Activated CD4-positive, alpha-beta T cell treated with anti-CD3 and anti-CD28 coated beads, Interleukin-2, Interleukin-6, amounts not matched to agents 100 ng/mL and 50 ng/mL, durations not matched to agents 16 hours and 8 hours (primary cell): ENCODE measurements at regions not wholly inside any gene's neighbourhood (a gene's known extent, or its start where the extent isn't known, plus 50 kb on each side); places are given as distances from the start of the nearest gene placed in this dataset.
"Not testable (repeated sequence)": the region's sequence is repeated elsewhere in the genome, so short reads cannot be mapped to it uniquely, and the experiment has no call there.

Source experiments
- DNase-seq: peaks from one replicate; pipeline ENCODE4 v3.0.0-alpha.2; 2020

DNA sequence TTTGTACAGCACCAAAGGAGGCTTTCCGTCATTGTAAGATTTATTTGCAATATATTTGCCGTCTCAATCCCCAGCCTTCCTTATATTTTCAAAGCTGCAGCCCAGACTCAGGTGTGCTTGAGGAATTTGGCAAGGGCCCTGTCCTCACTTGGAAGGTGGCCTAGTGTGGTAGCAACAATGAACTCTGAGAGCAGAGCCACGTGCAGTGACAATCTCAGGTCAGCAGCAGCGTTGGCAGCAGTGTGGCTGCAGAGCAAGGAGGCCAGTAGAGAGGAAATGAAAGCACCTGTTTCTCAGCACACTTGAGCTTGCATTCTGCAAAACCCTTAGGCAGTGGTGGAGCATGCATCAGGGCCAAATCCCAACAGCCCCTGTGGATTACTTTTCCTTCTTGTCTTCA is 613.5 kb downstream of the RBFOX1 start:
- no peak for DNase-seq

DNA sequence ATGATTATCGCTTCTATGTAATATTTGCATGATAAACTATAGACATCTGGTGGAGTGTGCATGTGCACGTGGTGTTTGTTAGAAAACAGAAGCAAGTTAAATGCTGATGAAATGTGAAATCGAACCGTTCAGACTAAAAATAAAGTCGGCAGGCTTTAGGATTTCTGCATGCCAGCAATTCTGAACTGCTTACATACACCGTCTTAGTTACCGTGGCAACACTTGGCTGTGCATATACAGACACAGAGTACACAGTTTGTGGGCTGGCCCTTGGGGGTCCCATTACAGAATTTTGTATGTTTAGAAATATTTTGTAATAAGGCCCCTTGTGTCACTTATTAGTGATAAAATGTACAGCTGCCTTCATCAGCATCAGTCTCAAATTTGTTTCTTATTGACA is 605.5 kb downstream of the RBFOX1 start:
- no peak for DNase-seq

DNA sequence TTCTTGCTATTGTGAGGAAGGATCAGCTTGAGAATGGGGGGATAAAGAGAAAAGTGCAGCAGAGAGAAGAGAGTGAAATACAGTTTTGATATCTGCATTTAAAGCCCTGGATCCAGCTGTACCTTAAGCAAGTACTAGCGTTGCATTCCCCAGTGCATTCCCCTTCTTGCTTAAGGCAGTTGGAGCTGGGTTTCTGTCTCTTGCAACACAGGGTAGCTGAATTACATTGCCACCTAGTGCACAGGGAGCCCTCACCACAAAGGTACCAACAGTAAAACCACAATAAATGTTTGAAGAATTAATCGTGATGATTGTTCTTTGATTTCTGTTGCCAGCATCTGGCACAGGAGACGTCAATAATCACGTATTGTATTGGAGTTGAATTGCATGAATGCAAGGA is 588.7 kb downstream of the RBFOX1 start:
- DNase-seq: no peak

DNA sequence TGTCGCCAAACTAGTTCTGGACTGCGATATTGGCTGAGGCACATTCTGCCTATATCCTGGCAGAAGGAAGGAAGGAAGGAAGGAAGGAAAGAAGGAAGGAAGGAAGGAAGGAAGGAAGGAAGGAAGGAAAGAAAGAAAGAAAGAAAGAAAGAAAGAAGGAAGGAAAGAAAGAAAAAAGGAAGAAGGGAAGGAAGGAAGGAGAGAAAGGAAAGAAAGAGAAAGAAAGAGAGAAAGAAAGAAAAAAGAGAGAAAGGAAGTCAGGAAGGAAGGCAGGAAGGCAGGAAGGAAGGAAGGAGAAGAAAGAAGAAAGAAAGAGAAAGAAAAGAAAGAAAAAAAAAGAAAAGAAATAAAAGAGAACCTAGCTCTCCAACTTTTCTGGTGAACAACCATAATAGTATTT is 587.1 kb downstream of the RBFOX1 start:
- DNase-seq: no peak

DNA sequence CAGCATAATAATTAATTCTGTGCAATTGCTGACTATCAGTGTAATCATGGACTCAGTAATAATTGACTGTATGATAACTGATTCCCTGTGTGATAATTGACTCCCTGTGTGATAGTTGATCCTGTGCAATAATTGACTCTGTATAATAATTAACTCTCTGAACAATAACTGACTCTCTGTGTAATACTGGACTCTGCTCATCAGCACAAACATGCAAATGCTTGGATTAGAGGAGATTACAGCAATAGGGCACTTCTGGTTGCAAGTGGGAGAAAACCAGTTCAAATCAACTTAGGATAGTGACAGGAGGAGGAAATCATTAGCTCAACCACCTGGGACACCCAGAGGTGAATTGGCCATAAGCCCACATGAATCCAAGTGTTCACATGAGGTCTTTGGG is 582.1 kb downstream of the RBFOX1 start:
- no peak for DNase-seq

DNA sequence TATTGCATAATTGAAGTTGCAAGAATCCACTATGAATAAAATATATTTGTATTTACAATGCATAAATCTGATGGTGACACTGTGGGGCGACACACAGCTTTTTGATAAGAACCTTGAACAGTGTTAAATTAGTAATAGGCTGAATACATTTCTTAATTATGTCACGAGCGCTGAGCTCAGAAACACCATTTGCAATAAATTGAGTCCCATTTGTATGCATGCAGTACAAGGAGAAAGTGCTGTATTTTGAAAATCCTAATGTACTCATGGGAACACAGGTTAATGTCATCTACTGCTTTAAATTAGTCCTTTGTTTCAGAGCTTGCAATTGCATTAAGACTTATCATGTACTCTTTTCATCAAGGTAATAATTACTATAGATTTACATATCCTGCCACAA is 579.5 kb downstream of the RBFOX1 start:
- DNase-seq: no peak

DNA sequence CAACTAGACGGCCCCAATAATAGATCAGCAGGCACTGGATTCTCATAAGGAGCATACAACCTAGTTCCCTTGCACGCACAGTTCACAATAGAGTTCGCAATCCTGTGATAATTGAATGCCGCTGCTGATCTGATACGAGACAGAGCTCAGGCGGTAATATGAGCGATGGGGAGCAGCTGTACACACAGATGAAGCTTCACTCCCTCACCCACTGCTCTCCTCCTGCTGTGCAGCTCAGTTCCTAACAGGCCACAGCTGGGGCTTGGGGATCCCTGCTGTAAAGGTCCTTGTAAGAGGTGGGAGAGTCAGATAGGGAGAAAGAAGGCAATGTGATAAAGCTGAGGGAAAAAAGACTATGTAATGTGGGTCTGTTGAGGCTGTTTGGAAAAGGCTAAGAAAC is 577.5 kb downstream of the RBFOX1 start:
- no peak for DNase-seq

DNA sequence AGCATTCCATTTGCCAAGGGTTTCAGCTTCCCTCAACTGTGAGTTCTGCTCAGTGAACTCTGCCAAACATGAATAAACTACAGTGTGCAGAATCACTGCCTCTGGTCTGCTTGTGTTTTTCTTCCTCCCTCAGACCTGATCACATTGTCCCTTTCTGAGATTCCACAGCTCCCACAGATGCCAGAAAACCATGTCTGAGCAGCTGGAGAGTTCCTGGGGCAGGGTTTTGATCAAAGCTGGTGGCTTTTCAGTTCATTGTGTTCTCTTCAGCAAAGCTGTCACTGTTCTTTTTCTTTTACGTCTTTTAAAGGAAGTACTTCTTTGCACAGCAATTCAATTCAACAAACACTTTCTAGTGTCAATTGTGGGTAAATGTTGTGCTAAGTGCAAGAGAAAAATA is 555.8 kb downstream of the RBFOX1 start:
- DNase-seq: no peak

DNA sequence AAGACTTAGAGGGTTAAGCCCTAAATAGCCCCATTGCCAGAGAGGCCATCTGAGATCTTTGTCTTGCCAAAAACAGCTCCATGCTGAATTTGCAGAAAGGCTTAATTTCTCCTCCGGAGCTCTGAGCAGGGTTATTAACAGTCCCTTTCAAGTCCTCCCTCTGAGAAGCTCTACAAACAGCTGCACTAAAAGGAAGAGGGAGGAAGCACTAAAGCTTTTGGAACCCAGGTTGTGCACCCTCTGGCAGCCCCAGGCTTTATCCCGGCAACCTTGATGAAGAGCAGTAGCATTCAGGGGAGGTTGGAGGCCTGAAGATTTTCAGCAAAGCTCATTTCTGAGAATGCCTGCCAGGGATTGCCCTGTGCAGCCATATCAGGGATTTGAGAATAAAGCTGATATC is 554.7 kb downstream of the RBFOX1 start:
- DNase-seq: no peak

DNA sequence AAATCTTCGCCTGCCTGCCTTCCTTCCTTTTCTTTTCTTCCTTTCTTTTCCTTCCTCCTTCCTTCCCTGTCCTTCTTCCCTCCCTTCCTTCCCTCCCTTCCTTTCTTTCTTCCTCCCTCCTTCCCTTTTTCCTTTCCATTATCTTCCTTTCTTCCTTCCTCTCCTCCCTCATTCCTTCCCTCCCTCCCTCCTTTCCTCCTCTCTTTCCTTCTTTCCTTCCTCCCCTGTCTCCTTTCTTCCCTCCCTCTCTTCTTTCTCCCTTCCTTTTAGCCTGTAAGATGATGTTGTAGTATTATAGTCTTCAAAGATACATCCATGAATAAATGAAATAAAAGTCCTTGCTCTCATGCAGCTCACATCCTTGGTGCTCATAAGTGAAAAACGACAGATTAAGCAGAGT is 539.3 kb downstream of the RBFOX1 start:
- DNase-seq: no peak

DNA sequence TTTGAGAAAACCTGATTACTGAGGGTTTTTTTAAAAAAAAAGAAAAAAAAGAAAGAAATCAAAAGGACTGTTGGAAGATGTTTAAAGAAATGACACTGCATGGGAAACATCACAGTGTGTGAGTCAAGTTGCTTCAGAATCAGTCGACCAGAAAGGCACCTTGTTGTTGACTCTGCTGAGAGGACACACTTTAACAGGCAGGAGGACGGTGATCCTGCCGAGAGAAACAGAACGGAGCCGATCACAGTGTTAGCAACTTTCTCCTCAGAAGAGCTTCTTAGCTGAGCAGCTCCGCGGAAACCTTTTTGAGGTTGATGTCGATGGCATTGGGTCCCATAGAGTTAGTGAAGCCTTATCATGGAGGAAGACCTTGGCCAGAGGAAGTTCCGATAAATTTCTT is 538.7 kb downstream of the RBFOX1 start:
- DNase-seq: no peak

DNA sequence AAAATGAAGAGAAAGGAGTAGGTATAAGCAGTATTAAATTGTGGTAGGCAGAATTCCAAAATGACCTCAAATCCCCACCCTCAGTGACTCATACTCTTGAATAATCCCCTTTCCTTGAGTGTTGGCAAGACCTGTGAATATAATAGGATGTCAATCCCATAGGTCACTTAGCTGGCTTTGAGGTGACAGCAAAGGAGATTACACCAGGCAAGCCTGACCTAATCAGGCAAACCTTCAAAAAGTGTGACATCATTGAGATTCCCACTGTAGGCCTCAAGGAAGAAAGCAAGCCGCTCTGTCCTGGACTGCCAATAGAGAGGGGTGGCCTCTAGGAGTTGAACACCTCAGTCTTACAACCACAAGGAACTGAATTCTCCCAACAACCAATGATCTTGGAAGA is 535.2 kb downstream of the RBFOX1 start:
- no peak for DNase-seq

DNA sequence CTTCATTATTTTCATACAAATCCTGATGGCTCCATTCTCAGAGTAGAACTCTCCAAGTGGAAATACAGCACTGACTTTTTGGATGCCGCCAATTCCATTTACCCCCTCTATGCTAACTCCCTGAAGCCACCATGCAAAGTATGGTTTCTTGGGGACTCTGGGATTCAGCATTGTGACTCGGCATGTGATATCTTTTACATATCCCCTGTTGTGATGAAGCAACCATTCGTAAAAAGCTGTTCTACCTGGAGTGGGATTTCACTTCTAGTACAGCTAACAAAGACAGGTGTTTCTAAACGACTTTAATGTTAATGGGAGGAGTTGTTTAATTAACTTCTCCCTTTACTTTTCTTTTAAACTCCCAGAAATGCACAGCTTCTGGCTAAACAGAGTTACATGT is 533.5 kb downstream of the RBFOX1 start:
- DNase-seq: no peak

DNA sequence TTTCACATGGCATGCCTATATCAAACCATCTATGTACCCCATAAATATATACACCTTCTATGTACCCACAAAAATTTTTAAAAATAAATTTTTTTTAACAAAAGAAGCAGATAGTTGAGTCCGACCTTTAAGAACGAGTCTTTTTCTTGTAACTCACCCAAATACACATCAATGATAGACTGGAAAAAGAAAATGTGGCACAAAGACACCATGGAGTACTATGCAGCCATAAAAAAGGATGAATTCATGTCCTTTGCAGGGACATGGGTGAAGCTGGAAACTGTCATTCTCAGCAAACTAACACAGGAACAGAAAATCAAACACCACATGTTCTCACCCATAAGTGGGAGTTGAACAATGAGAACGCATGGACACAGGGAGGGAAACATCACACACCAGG is 532.7 kb downstream of the RBFOX1 start:
- not testable (repeated sequence) for DNase-seq

DNA sequence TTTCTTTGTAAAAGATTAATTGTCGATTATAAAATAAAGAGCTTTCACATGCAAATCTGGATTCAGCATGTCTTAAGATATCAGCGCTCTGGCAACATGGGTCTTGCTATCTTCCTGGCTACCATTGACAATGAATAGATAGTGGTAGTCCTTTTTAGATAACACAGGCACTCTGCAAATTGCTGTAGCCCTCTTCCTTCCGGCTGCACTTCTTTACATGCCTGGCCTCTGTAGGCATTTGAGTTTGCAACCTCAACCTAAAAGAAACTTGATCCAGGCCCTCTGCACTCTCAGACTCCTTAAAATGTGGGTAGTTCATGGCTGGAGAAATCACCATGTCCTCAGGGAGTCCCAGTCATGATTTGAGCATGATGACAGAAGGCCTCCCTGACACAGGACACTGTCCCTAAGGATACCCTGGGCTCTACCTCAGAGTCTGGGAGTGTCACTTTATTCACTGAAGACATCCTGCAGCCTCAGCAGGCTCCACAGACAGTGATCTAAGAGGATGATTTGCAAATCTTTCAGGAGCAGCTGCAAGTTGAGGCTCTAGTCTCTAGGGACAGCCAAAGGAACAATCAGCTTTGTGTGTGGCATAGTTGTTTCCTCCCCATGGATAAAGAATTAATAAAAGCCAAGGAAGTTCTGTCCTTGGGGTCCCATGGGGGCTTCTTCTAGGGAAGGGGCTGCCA is 529.4 kb downstream of the RBFOX1 start:
- DNase-seq: no peak

DNA sequence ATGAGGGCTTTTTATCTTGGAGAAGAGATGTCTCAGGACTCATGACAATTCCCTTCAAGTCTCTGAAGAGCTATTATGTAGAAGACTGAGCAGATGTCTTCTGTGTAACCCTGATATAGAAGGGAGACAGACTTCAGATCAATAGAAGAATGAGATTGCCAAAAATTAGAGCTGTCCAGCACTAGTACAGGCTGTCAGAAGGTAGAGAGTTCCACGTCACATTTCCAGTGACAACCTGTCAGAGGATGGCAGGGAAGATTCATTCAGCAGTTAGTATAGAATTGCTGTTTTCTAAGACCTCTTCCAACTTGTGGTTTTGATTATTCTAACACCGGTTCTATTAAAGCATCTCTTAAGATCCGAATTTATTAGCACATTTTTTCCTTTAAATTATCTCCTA is 520.6 kb downstream of the RBFOX1 start:
- DNase-seq: no peak

DNA sequence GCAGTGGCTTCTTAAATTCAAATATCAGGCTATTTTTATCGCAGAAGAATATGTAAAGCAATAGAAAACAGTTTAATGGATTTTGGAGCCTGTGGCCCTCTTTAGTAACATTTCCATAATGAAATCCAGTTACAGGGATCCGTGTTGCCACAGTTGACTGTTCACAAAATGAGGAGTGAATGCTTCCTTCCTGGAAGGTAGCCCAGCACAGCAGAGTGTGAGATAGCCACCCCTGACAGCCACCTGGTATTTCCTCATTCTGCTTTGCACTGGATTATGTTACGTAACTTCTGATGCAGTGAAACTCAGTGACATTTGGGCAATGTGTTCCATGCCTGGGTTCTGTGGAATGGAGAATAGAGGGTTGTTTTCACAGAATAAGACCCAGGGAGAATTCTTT is 517.2 kb downstream of the RBFOX1 start:
- no peak for DNase-seq

DNA sequence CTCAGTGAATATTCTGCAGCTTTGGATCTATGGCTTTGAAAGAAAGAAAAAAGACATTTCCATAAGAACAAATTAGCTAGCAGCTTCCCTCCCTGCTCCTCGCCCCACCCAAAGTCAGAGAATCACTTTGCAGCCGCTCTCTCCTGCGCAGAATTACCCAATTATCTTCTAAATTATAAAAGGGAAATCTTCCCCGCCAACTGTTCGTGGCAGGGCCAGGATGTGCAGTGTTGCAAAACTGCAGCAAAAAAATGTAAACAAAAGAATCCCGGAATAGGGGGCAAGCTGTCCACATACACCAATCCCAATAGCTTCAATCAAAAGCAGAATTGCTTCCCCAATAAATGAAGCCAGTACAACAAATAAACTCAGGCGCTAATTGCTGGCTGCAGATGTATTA is 510.6 kb downstream of the RBFOX1 start:
- no peak for DNase-seq

DNA sequence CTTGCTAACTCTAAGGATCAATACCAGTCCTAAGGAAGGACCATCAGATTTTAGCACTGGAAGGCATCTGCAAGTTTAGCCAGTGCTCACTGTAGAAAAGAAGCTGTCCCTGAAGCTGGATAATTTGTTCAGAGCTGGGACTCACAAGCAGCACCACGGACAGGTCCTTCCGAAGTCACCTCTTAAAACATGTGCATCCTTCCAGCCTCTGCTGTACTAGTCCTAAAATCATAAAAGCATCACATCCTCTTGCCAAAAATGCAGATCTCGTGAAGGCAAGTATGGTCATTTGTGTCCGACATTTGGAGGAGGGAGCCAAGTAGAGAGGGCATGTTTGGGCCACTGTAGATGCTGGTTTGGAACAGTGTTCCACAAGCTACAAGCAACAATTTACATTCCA is 506.9 kb downstream of the RBFOX1 start:
- no peak for DNase-seq

DNA sequence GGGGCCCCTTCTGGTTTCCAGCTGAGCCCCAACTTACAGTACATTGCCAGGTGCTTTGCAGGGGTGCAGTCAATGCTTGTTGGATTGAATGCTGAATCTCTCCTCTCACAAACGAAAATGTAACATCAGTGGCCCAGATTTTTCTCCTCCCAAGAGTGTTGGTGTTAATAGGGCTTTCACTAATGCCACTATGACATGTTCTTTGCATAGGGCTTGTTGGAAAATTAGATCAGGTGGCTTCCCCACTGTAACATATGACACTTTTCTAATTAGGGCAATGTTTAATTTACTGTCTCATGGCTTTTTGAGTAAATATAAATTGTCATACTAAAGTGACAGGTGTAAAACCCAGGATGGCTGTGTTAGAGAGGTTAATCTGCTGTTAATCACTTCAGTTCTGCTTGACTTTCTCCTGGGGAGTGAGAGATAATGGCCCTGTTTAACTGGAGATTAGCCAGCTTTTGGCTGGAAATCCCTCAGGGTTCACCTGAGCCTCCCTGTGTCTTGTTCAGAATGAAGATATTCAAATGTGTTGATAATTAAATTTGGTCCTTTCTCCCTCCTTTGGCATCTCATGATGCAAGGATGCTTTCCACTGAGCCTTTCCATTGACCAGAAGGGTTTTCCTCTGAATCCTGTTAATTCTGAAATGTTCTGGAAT is 502.3 kb downstream of the RBFOX1 start:
- no peak for DNase-seq

DNA sequence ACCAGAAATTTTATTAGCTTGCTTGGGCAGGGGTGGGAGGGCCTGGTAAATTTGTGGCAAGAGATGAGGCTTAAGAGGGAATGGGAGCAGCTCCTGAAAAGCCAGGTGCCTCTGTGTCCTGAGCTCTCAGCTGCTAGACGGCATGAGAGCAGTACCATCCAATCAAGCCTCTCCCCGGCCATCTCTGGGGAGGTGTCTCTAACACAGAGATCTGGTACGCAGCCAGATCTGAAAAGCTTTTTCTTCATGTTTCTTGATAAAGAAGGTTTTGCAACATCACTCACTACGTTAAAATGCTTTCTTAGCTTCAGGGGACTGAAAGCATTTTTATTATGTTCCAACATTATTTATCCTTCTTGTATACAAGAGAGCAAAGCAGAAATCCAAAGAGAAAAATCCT is 488.2 kb downstream of the RBFOX1 start:
- no peak for DNase-seq

DNA sequence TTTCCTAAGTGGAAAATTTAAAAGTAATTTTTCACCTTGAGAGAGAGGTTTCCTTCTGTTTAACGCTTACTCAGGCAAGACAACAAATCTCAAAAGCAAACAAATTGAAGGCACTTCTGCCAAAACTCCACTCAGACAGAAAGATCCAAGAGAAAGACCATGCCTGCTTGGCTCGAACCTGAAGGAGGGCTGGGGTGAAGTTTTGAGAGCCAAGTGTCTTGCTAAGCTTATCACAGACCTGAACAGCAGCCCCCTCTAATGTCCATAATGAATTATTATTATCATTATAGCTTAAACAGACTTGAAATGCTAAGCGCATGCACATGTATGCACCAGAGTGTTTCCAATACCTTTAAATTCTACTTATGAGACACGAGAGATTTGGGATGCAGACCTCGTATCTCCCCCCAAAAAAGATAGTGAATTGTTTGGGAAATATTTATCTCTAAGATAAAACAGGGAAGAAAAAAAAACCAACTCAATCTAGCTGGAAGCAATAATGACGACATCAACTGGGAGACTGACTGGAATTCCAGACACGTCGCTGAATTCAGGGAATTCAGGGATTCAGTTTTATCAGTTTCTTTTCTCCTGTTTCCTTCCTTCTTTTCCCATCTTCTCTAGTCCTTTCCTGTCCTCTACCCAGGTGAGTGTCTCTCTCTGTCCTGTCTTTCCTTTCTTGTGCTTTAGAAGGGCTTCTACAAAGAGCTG is 473.2 kb downstream of the RBFOX1 start:
- no peak for DNase-seq

DNA sequence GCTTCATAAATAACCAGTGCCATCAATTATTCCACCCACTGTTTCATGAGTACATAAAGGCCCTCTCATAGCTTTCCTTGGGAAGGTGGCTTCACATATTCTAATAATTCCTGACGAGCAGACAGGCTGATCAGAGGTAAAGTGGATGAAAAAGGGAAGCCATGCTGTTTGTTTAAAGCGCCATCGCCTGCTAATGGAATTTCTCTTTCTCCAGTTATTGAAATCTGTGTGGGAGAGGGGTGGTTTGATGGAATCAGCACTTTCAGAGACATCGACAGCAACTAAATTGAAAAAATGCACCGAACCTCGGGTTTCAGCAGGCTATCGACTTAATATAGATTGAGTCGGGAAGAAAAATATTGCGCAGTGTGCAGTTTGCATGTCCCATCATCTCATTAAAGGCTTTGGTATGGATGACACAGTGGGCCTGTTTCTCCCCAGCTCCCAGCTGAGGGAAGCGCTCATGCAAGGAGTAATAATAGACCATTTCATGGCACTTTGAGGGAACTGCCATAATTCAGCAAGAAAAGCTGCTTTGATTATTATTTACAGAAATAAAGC is 472.1 kb downstream of the RBFOX1 start:
- no peak for DNase-seq

DNA sequence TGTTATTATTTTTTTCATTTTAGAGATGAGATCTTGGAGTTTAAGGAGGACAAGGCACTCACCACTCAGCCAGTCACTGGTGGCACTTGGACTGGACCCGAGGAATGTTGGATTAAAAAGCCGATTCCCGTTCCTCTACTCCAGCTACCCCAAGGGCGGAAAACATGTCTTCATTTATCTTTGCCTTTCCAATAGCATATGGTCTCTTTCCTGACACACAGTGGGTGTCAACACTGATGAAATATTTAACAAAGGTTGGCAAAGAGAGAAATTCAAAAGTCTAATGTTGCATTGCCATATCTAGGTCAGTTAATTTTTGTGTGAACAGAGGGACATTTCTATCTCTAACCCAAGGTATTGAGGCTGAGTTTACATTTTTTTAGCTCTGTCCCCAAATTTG is 459.7 kb downstream of the RBFOX1 start:
- DNase-seq: no peak
